HUES64 (cell line): ENCODE measurements at regions not wholly inside any gene's neighbourhood (a gene's known extent, or its start where the extent isn't known, plus 50 kb on each side); places are given as distances from the start of the nearest gene placed in this dataset.

Source experiments
- H3K27ac ChIP-seq: 2 replicates; pipeline ENCODE4 v1.7.0; 2013; ENCODE audit warnings: low read depth, low read length, inconsistent platforms
- H3K27me3 ChIP-seq: 2 replicates; pipeline ENCODE4 v1.6.1; 2013; ENCODE audit warnings: mild to moderate bottlenecking, low read length; ENCODE audit not compliant: insufficient read depth
- H3K36me3 ChIP-seq: 2 replicates; pipeline ENCODE4 v1.6.1; 2013; ENCODE audit warnings: mild to moderate bottlenecking, low read length; ENCODE audit not compliant: insufficient read depth
- H3K4me1 ChIP-seq: 2 replicates; pipeline ENCODE4 v1.6.1; 2013; ENCODE audit warnings: mild to moderate bottlenecking, low read length, moderate library complexity; ENCODE audit not compliant: insufficient read depth
- H3K4me3 ChIP-seq: 2 replicates; pipeline ENCODE4 v1.5.1; 2013; ENCODE audit warnings: mild to moderate bottlenecking, low read length, moderate library complexity
- H3K9ac ChIP-seq: 2 replicates; pipeline ENCODE4 v1.6.1; 2013; ENCODE audit warnings: mild to moderate bottlenecking, low read depth, low read length
- H3K9me3 ChIP-seq: 2 replicates; pipeline ENCODE4 v1.6.1; 2013; ENCODE audit warnings: low read depth, low read length; ENCODE audit not compliant: insufficient read depth
- WGBS: fragments of 150-250, 120-280 bp; methylation state at CpG from one replicate; pipeline ENCODE4 v1.1.7; 2013; ENCODE audit warnings: missing lambda C conversion rate; 5-methylcytosine and 5-hydroxymethylcytosine counted together

DNA sequence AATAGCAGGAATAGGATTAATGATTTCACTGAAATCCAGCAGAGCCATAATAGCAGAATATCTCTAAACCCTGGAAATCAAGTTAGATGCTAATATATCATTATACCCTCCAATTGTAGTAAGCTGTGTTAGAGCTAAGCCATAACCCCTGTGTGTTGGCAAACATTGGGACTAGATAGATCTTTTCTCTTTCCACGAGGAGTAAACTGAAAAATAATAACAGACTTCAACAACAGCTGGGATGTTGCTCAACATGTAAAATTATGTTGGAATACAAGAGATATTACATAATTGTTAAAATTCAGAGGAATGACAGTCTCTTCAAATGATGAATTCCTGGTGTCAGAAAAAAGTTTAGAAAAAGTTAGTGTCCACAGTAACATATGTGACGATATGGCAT lies 383.8 kb downstream of the SNAPC1 start:
- Histone ChIP-seq H3K4me3 (no peak overlapping the region), H3K36me3 (no peaks in the 10 kb centered on the region), H3K9ac (no peak overlapping the region), H3K9me3 (0 out of 2 replicates have a peak, but pooled peaks cover 4% of the 10 kb centered on the region), H3K27ac (no peak overlapping the region), H3K27me3 (no peaks in the 10 kb centered on the region), H3K4me1 (no peaks in the 10 kb centered on the region)
- 87% methylated on average over 2 of the region's 2 CpGs for WGBS

DNA sequence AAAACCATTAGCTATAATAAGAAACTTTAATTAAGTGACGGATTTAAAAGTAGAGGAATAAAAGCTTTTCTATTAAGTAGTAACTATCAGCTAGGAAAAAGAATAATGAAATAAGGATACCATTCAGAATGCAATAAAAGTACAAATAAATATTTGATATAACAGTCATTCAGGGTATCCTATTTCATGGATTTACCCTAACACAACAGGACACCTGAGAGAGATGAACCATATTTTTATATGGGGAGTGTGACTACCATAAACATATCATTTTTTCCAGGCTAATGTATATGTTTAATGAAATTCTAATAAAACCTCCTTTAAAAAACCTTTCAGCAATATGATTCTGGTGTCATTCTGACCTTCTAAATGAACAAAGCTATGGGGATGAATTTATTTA lies 393.8 kb downstream of the SNAPC1 start:
- WGBS: no CpG with 5 or more reads among the region's 1 CpG
- H3K36me3 ChIP-seq: no peaks in the 10 kb centered on the region

DNA sequence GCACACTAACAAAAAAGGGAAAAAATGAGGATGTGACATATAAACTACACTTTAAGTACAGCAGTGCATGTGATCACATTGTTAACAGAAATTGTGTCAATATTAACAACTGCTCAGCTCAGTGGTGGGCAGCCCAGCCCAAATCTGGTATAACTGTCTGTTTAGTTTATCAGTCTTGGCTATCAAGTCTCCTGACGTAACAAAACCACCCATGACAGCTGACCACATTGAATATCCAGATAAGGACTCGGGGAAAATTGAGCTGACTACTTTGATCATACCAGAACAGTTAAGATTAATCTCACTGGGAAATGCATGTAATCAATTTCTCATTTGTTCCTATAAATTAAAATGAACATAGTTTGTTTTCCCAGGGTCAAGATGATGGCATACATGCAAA lies 396.6 kb downstream of the SNAPC1 start:
- Histone ChIP-seq H3K27me3 (no peaks in the 10 kb centered on the region), H3K4me1 (no peaks in the 10 kb centered on the region), H3K9me3 (no peaks in the 10 kb centered on the region), H3K27ac (no peak overlapping the region), H3K9ac (no peak overlapping the region), H3K36me3 (no peaks in the 10 kb centered on the region), H3K4me3 (no peak overlapping the region)
- WGBS: 79% methylated on average over 2 of the region's 2 CpGs

More for the DNA sequence above, 393.8 kb downstream of the SNAPC1 start:
- H3K9ac ChIP-seq: no peak overlapping the region
- no peak overlapping the region for H3K27ac ChIP-seq
- no peak overlapping the region for H3K4me3 ChIP-seq
- no peaks in the 10 kb centered on the region for H3K9me3 ChIP-seq
- no peaks in the 10 kb centered on the region for H3K4me1 ChIP-seq
- H3K27me3 ChIP-seq: no peaks in the 10 kb centered on the region

DNA sequence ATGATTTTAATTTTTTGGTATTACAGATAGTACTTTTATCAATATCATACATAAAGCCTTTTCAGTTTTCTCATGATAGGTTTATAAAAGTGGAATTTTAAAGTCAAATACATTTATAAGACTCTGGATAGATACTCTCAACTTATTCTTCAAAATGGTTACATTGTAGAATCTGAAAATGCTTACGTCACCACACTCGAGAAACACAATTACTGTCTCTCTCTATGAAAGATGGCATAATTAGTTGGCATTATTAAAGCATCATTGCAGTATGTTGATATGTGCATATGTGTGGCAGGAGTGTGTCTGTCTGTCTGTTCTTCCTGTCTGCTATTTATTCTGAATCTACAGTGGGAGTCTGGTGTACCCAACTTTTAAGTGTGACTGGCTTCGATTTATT lies 397.1 kb downstream of the SNAPC1 start:
- no peaks in the 10 kb centered on the region for H3K27me3 ChIP-seq
- 96% methylated on average over 3 of the region's 3 CpGs for WGBS
- H3K9ac ChIP-seq: no peak overlapping the region
- H3K4me1 ChIP-seq: no peaks in the 10 kb centered on the region
- no peaks in the 10 kb centered on the region for H3K9me3 ChIP-seq
- H3K36me3 ChIP-seq: no peaks in the 10 kb centered on the region
- H3K4me3 ChIP-seq: no peak overlapping the region
- H3K27ac ChIP-seq: no peak overlapping the region

DNA sequence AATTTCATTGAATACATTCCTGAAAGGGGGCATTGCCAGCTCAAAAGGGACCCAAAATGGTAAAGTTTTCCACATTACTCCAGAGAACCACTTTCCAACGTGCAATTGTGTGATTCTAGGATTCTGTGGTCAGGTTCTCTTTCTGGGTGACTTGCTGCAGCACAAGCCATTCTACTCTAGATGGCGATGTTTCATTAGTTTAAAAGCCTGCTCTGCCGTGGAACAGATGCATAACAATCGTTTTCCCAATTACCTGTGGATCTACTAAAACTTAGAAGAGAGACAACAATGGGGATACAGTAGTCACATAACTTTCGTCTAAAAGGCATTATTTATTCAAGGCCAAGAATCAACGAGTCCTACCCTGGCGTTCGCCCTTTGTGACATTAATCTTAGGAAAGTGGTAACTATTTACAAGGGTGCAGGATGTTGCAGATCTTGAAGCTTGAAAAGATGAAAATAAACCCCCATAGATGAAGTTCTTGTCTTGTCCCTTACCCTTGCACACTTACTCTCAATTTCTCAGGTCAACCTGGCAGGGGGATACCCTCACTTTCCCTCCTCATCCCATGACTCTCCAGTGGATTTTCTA lies 400.9 kb downstream of the SNAPC1 start:
- H3K27me3 ChIP-seq: no peaks in the 10 kb centered on the region
- no peak overlapping the region for H3K4me3 ChIP-seq
- no peak overlapping the region for H3K9ac ChIP-seq
- H3K27ac ChIP-seq: no peak overlapping the region
- 25% methylated on average over 8 of the region's 8 CpGs for WGBS
- no peaks in the 10 kb centered on the region for H3K4me1 ChIP-seq
- no peaks in the 10 kb centered on the region for H3K9me3 ChIP-seq
- H3K36me3 ChIP-seq: no peaks in the 10 kb centered on the region

DNA sequence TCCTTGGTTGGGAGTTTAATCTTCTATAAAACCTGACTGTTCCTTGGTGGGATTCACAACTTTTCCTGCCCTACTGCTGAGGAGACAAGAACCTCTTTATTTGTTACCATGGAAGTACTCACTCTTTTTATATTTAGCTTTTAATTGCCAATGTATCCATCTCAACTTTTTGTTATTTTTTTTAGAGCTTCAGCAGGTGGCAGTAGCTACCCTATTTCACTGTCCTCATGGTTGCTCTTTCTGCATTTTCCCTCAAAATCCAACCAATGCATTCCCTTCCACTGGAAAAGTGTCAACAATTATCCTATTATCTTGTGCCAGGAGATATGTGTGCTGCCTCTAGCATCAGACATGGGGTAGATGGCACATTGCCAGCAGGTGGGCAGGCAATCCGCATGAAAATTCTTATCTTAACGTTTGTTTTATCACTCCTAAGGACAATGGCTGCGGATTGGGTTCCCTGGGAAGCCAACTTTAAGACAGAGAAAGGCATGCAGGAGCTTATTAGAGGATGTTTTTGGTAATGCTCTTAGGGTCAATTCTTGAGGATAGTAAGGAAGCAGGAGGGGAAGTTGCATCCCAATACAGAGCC lies 406.4 kb downstream of the SNAPC1 start:
- Histone ChIP-seq H3K4me1 (no peaks in the 10 kb centered on the region), H3K9ac (no peak overlapping the region), H3K9me3 (no peaks in the 10 kb centered on the region), H3K27ac (no peak overlapping the region), H3K36me3 (no peaks in the 10 kb centered on the region), H3K4me3 (no peak overlapping the region), H3K27me3 (no peaks in the 10 kb centered on the region)
- 74% methylated on average over 3 of the region's 3 CpGs for WGBS

DNA sequence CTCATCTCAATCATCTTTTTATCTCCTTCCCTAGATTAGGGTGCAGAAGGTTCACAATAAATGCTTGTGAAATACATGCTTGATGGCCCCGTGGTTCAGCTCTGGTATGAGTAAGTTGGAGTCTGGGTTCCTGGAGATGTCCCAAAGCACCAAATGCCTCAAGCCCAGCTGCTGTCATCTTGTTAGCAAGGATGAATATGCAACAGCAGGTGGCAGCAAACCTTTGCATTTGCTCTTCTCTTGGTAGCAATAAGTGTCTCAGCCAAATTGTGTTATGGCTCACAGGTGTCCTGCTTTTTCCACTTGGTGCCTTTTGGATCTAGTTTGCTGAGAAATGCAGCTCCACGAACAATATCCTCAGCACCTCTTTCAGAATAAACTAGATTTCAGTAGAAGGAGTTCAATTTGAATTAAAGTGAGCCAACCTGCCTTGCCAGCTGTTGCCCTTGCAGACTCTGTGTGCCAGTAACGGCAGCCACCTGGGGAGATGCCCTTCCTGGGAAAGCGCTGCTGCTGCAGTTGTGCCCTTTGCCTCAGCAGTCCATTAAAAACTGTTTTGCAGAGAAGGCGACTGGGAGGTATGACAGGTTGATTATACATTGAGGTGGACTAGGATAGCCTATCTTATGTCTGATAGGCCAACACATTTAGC lies 417.3 kb downstream of the SNAPC1 start:
- 81% methylated on average over 4 of the region's 5 CpGs for WGBS
- no peaks in the 10 kb centered on the region for H3K4me1 ChIP-seq
- no peaks in the 10 kb centered on the region for H3K36me3 ChIP-seq
- H3K27me3 ChIP-seq: no peaks in the 10 kb centered on the region
- no peak overlapping the region for H3K27ac ChIP-seq
- H3K9ac ChIP-seq: no peak overlapping the region
- H3K9me3 ChIP-seq: no peaks in the 10 kb centered on the region
- no peak overlapping the region for H3K4me3 ChIP-seq

DNA sequence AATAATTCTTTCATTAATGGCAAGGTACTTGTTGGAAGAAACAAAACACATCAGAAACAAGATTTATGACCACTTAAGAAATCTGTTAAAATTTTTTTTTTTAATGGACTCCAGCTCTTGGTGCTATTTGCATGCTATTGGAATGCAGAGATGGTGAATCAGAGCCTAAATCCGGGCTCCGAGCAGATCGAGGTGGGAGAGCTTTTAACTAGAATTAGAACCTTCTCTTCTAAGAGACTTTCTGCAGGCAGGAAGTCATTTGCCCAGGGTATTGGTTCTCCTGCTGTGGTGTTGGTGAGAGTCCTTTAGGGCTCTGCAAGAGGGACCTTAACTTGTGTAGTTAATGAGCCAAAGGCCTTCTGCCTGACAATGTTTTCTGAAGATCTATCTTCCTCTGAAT lies 419.4 kb downstream of the SNAPC1 start:
- Histone ChIP-seq H3K27me3 (no peaks in the 10 kb centered on the region), H3K4me3 (no peak overlapping the region), H3K4me1 (no peaks in the 10 kb centered on the region), H3K36me3 (no peaks in the 10 kb centered on the region), H3K9me3 (no peaks in the 10 kb centered on the region), H3K9ac (no peak overlapping the region), H3K27ac (no peak overlapping the region)
- 59% methylated on average over 3 of the region's 3 CpGs for WGBS

DNA sequence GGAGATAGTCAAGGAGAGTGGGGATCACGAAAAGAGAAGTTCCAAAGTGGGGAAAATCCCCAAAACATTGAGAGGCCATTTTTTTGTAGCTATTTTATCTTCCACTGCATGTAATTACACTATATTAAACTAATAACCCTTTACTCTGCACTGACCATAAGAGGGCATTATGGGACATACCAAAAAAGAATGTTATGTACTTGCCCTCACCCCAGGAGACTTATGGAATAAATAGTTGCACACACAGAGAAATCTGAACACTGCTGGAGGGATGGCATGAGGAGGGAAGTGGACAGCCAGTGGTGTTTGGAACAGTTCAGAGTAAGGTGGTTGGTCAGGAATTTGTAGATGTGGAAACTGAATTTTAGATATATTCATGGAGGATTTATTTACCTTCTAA lies 422.9 kb downstream of the SNAPC1 start:
- Histone ChIP-seq H3K4me1 (no peaks in the 10 kb centered on the region), H3K36me3 (no peaks in the 10 kb centered on the region), H3K4me3 (no peak overlapping the region), H3K27me3 (no peaks in the 10 kb centered on the region), H3K9me3 (no peaks in the 10 kb centered on the region), H3K27ac (no peak overlapping the region), H3K9ac (no peak overlapping the region)
- WGBS: 100% methylated on average over 1 of the region's 1 CpG

DNA sequence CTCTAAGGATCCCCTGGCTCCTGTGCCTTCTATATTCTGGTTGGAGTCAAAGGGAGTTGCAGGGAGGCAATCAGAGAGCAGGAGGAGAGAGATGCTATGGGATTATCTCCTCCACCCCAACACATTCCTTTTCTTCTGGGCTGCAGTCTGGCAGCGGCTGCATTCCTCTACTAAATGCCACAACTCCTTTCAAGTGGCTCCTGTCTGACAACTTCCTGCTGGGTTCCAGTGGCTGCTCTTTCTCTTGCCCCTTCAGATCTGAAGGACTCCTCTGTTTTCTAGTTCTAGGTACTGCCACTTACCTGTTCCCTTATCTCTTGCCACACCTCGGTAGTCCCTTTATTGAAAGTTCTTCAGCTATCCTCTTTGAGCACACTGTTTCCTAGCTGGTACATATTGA lies 425.0 kb downstream of the SNAPC1 start:
- Histone ChIP-seq H3K27me3 (no peaks in the 10 kb centered on the region), H3K9me3 (no peaks in the 10 kb centered on the region), H3K27ac (no peak overlapping the region), H3K4me3 (no peak overlapping the region), H3K4me1 (no peaks in the 10 kb centered on the region), H3K36me3 (no peaks in the 10 kb centered on the region), H3K9ac (no peak overlapping the region)
- WGBS: 67% methylated on average over 2 of the region's 2 CpGs

DNA sequence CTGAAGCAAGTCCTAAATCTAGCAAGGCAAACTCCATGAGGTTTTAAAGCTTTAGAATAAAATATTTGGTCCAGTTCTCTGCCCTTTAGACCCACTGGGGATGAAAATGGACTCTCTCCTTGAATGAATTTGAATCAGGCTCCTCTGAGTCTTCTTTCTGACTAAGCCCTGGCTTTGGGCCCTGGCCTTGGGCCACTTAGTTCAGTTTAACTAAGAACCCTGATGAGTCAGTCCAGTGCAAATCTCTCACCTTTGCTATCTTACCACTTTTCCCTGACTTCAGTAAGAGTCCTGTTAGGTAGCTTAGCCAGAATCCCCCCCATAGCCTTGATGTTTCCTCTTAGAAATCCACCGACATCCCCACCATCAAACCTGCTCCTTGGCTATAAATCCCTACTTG lies 427.5 kb downstream of the SNAPC1 start:
- Histone ChIP-seq H3K36me3 (no peaks in the 10 kb centered on the region), H3K27me3 (no peaks in the 10 kb centered on the region), H3K4me3 (no peak overlapping the region), H3K4me1 (no peaks in the 10 kb centered on the region), H3K9ac (no peak overlapping the region), H3K27ac (no peak overlapping the region), H3K9me3 (no peaks in the 10 kb centered on the region)
- WGBS: 0% methylated on average over 1 of the region's 1 CpG
